Ovary (tissue), 7 donors: ENCODE measurements at regions not wholly inside any gene's neighbourhood (a gene's known extent, or its start where the extent isn't known, plus 50 kb on each side); places are given as distances from the start of the nearest gene placed in this dataset.

Experiments used
- DNase-seq, 5 donors: peaks; one replicate each; pipeline ENCODE4 v3.0.0-alpha.2; 2019 to 2020
- H3K27ac ChIP-seq, 2 donors: fragments of 200-600 bp; one replicate each; pipeline versions ENCODE4 v1.5.1 to v1.8.0; 2019 to 2022
- H3K27me3 ChIP-seq: fragments of 200-600 bp; one replicate; pipeline ENCODE4 v1.8.0; 2022
- H3K36me3 ChIP-seq: fragments of 200-600 bp; sonication (generic); one replicate; pipeline ENCODE4 v1.5.1; 2019
- H3K4me1 ChIP-seq: one replicate; pipeline ENCODE4 v1.8.1; 2013; ENCODE audit warnings: mild to moderate bottlenecking, moderate library complexity; ENCODE audit not compliant: insufficient read depth
- H3K4me3 ChIP-seq: fragments of 200-600 bp; sonication (generic); one replicate; pipeline ENCODE4 v1.5.1; 2017
- H3K9me3 ChIP-seq, 2 donors: fragments of 200-600 bp in 1 of 2; sonication (generic) in 1 of 2; one replicate each; pipeline versions ENCODE4 v1.5.1 to v1.8.1; 2013 to 2019; ENCODE audit warnings: mild to moderate bottlenecking in 1 of 2, moderate library complexity in 1 of 2
- CTCF ChIP-seq, 3 donors: fragments of 450-650 bp in 2 of 3; fragments of 200-600 bp in 1 of 3; IDR thresholded peaks; one replicate each; pipeline versions ENCODE4 v1.5.1 to v1.8.0; 2016 to 2022; ENCODE audit warnings: antibody characterized with exemption in 3 of 3, mild to moderate bottlenecking in 1 of 3
- EP300 ChIP-seq: sonication (generic); formaldehyde crosslinking; IDR thresholded peaks from one replicate; pipeline ENCODE4 v1.6.1; 2017; ENCODE audit warnings: antibody characterized with exemption
- POLR2A ChIP-seq: fragments of 450-650 bp; IDR thresholded peaks from one replicate; pipeline ENCODE4 v1.6.1; 2017; ENCODE audit warnings: antibody characterized with exemption, mild to moderate bottlenecking, moderate library complexity
- WGBS, 3 donors: extraction: QIAGEN DNeasy Blood & Tissue Kit in 1 of 3; methylation state at CpG; one replicate each; pipeline versions ENCODE4 v1.1.5 to v1.1.7; 2013 to 2017; 5-methylcytosine and 5-hydroxymethylcytosine counted together
- intact Hi-C, 4 donors: fragments of 100-400 bp; cut with DNase I; formaldehyde crosslinking; loops; one replicate each; pipeline versions ENCODE4 v1.11.0 to v1.15.1; 2022 to 2023
- donor health status: DM: no; HTN: no; CAD: no; lungs with moderate emphysema.
- donor health status: DM: no; HTN: no; CAD: no.
- donor health status: Bipolar disorder and iron deficiency.
- donor health status: DM: no; HTN: no; CAD: no.
- donor health status: DM: yes; HTN: yes; CAD: no.

DNA sequence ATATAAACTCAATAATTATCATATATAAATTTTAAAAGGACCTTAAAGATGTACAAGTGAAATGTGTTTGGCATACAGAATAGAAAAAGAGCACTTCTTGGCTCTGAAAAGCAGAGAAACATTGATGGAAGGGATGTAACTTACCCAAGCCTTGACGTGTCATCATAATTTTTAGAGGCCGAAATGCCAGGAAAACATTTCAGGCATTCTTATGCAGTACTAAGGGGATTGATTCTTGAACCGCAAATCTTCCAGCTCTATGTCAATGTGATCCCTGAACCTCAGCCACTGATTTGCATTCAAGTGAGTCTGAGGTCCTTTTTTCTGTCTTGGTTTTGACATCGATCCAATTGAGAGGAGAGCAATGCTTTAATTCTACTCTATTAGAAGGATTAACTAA is 97.8 kb downstream of the CLDN1 start:
- H3K9me3 ChIP-seq: no peaks in the 10 kb centered on the region
- intact Hi-C loops: loop anchor here in 1 of 4 donors (5.0 kb wide), 1 partner anchor 98 kb away; the partner anchor contains the start of gene CLDN1
- no peaks in the 10 kb centered on the region for H3K4me1 ChIP-seq
- TF ChIP-seq CTCF (IDR thresholded peaks at IDR 0.05) (no peak), POLR2A (no peak), EP300 (no peak)
- H3K27me3 ChIP-seq: no peaks in the 10 kb centered on the region
- H3K4me3 ChIP-seq: no peak overlapping the region
- no peak for DNase-seq
- WGBS, 3 donors: 49 to 65% (median 56%) methylated on average over 4 of the region's 4 CpGs
- no peak overlapping the region for H3K27ac ChIP-seq
- no peaks in the 10 kb centered on the region for H3K36me3 ChIP-seq

DNA sequence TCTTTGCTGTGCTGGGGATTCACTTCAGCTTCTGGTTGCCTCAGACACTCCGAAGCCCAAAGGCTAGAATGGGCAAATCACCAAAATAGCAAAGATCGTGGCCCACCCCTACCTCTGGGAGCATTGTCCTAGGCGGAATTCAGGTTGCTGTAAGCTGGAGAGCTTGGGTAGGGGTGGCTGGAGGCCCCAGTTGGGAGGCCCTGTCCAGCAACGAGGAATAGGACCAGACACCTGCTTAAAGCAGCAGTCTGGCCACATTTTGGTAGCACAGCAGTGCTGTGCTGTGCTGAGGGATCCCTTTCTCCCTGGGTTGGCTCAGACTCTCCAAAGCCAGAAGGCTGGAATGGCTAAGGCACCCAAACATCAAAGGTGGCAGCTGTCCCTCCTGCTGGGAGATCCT is 99.3 kb downstream of the CLDN1 start:
- TF ChIP-seq EP300 (no peak), CTCF (IDR thresholded peaks at IDR 0.05) (no peak), POLR2A (no peak)

DNA sequence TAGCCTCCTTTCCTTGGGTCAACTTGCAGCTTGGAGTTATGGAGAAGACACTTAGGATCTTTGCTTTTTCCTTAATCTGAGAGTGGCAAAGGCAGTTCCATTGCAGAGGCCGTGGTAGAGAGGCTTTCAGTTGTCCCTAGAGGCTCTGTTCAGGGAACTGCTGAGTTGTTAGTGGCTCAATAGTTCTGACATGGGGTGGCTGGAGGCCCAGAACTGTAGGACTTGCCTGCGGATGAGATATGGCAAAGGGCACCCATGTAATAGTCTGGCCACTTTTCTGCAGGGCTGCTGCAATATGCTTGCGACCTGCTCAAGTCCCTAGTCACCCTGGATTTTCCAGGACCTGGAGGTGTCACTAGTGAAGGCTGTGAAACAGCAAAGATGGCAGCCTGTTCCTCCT is 99.9 kb downstream of the CLDN1 start:
- H3K9me3 ChIP-seq: no peaks in the 10 kb centered on the region
- H3K27me3 ChIP-seq: no peaks in the 10 kb centered on the region
- H3K27ac ChIP-seq: no peak overlapping the region
- WGBS, 3 donors: 88 to 96% (median 95%) methylated on average over 3 of the region's 3 CpGs
- no peak overlapping the region for H3K4me3 ChIP-seq
- H3K36me3 ChIP-seq: no peaks in the 10 kb centered on the region
- no peak for TF ChIP-seq EP300
- no peak for DNase-seq
- no peaks in the 10 kb centered on the region for H3K4me1 ChIP-seq
- intact Hi-C loops: loop anchor here in 1 of 4 donors (5.0 kb wide), 1 partner anchor 100 kb away; the partner anchor contains the start of gene CLDN1

More for the DNA sequence above, 99.3 kb downstream of the CLDN1 start:
- Histone ChIP-seq H3K4me1 (no peaks in the 10 kb centered on the region), H3K36me3 (no peaks in the 10 kb centered on the region), H3K9me3 (no peaks in the 10 kb centered on the region), H3K27ac (no peak overlapping the region), H3K27me3 (no peaks in the 10 kb centered on the region), H3K4me3 (no peak overlapping the region)
- DNase-seq: no peak
- 80 to 93% (median 81%) methylated on average over 3 to 4 of the region's 4 CpGs for WGBS, 3 donors
- intact Hi-C loops: loop anchor here in 1 of 4 donors (5.0 kb wide), 1 partner anchor 99 kb away; the partner anchor contains the start of gene CLDN1

DNA sequence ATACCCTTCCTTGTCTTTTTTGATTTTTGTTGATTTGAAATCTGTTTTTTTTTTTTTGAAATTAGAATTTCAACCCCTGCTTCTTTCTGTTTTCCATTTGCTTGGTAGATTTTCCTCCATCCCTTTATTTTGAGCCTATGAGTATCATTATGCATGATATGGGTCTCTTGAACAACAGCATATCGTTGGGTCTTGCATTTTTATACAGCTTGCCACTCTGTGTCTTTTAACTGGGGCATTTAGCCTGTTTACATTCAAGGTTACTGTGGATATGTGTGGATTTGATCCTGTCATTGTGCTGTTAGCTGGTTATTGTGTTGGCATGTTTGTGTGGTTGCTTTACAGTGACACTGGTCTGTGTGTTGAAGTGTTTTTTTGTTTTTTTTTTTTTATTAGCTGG is 99.7 kb upstream of the P3H2 start:
- Histone ChIP-seq H3K36me3 (no peaks in the 10 kb centered on the region), H3K27me3 (no peaks in the 10 kb centered on the region), H3K9me3 (no peaks in the 10 kb centered on the region), H3K4me3 (no peak overlapping the region), H3K27ac (no peak overlapping the region), H3K4me1 (no peaks in the 10 kb centered on the region)
- WGBS, 3 donors: 91 to 96% (median 95%) methylated on average over 1 of the region's 1 CpG
- TF ChIP-seq CTCF (IDR thresholded peaks at IDR 0.05): no peak
- TF ChIP-seq POLR2A: no peak
- no peak for DNase-seq
- intact Hi-C loops: loop anchor here in 1 of 4 donors (5.0 kb wide), 1 partner anchor 102 kb away; the partner anchor contains the start of gene CLDN1

- WGBS, 3 donors: 80 to 90% (median 87%) methylated on average over 3 of the region's 3 CpGs
- H3K9me3 ChIP-seq: no peaks in the 10 kb centered on the region
- no peak for DNase-seq
- no peaks in the 10 kb centered on the region for H3K4me1 ChIP-seq
- no peak overlapping the region for H3K4me3 ChIP-seq
- TF ChIP-seq EP300 (no peak), POLR2A (no peak), CTCF (IDR thresholded peaks at IDR 0.05) (no peak)
- no peaks in the 10 kb centered on the region for H3K36me3 ChIP-seq
- intact Hi-C loops: no loop called here
- H3K27me3 ChIP-seq: no peaks in the 10 kb centered on the region
- no peak overlapping the region for H3K27ac ChIP-seq
Observed at GRCh38 chr3:190217081-190217480, 96.4 kb upstream of the P3H2 start.
